ENCODE measurements at regions not wholly inside any gene's neighbourhood (a gene's known extent, or its start where the extent isn't known, plus 50 kb on each side); places are given as distances from the start of the nearest gene placed in this dataset.

- TF ChIP-seq, protein P1, sequence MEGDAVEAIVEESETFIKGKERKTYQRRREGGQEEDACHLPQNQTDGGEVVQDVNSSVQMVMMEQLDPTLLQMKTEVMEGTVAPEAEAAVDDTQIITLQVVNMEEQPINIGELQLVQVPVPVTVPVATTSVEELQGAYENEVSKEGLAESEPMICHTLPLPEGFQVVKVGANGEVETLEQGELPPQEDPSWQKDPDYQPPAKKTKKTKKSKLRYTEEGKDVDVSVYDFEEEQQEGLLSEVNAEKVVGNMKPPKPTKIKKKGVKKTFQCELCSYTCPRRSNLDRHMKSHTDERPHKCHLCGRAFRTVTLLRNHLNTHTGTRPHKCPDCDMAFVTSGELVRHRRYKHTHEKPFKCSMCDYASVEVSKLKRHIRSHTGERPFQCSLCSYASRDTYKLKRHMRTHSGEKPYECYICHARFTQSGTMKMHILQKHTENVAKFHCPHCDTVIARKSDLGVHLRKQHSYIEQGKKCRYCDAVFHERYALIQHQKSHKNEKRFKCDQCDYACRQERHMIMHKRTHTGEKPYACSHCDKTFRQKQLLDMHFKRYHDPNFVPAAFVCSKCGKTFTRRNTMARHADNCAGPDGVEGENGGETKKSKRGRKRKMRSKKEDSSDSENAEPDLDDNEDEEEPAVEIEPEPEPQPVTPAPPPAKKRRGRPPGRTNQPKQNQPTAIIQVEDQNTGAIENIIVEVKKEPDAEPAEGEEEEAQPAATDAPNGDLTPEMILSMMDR (conservative IDR thresholded peaks at IDR 0.05; ENCODE audit: low read length): no peak
- no peak for TF ChIP-seq EZH2phosphoT487 (IDR thresholded peaks at IDR 0.05; ENCODE audit: borderline replicate concordance, low read depth, low read length)
Measured at GRCh38 chr3:8276506-8276905, 225.1 kb upstream of the LMCD1 start.

All from OCI-LY7 (cell line).